A673 (cell line): ENCODE measurements at regions not wholly inside any gene's neighbourhood (a gene's known extent, or its start where the extent isn't known, plus 50 kb on each side); places are given as distances from the start of the nearest gene placed in this dataset.

Source experiments
- BruUV-seq: library from RNA; stranded (reverse); fragments of 400-500 nt; replicated peaks from 2 replicates; lab custom pipeline; 2021; lab: Mats Ljungman, UMichigan
- CTCF ChIA-PET: fragments of 300-600 bp; sonication (Branson Sonifier 250); formaldehyde crosslinking; loops from one replicate; lab custom pipeline; 2022; ENCODE audit warnings: antibody characterized with exemption; lab: Charles Lee
- POLR2A ChIA-PET: fragments of 300-600 bp; sonication (Branson Sonifier 250); formaldehyde crosslinking; loops from one replicate; lab custom pipeline; 2022; ENCODE audit warnings: antibody characterized with exemption; ENCODE audit not compliant: low non-redundant PET; lab: Charles Lee
- DNase-seq: peaks from one replicate; pipeline ENCODE4 v3.0.0-alpha.2; 2015; ENCODE audit warnings: low spot score
- H3K27ac ChIP-seq: fragments of 200-600 bp; sonication (generic); 2 replicates; pipeline ENCODE4 v1.5.1; 2016; ENCODE audit warnings: mixed run types, low read depth, mild to moderate bottlenecking, mixed read lengths, antibody characterized with exemption, low read length; ENCODE audit not compliant: poor library complexity, severe bottlenecking
- H3K27me3 ChIP-seq: fragments of 200-600 bp; sonication (generic); replicated peaks from 2 replicates; pipeline ENCODE4 v1.6.1; 2017; ENCODE audit warnings: mixed run types, low read depth, mild to moderate bottlenecking, mixed read lengths, antibody characterized with exemption, low read length; ENCODE audit not compliant: insufficient read depth, poor library complexity
- H3K36me3 ChIP-seq: fragments of 200-600 bp; sonication (generic); 2 replicates; pipeline ENCODE4 v1.6.1; 2016; ENCODE audit warnings: mixed run types, mild to moderate bottlenecking, mixed read lengths, antibody characterized with exemption, low read length; ENCODE audit not compliant: insufficient read depth, poor library complexity, severe bottlenecking
- H3K4me1 ChIP-seq: fragments of 200-600 bp; sonication (generic); 2 replicates; pipeline ENCODE4 v1.6.1; 2017; ENCODE audit warnings: mixed run types, mild to moderate bottlenecking, mixed read lengths, antibody characterized with exemption, low read length; ENCODE audit not compliant: insufficient read depth, poor library complexity, severe bottlenecking
- H3K4me3 ChIP-seq: fragments of 200-600 bp; sonication (generic); 2 replicates; pipeline ENCODE4 v1.5.1; 2016; ENCODE audit warnings: low read depth, mixed run types, mild to moderate bottlenecking, mixed read lengths, low read length; ENCODE audit not compliant: poor library complexity, severe bottlenecking
- H3K9me3 ChIP-seq: fragments of 200-600 bp; sonication (generic); 2 replicates; pipeline ENCODE4 v1.6.1; 2016; ENCODE audit warnings: mixed run types, low read depth, mild to moderate bottlenecking, mixed read lengths, antibody characterized with exemption, low read length; ENCODE audit not compliant: poor library complexity, severe bottlenecking
- CTCF ChIP-seq: fragments of 300-800, 200-600 bp; sonication (generic); conservative IDR thresholded peaks from 2 replicates; pipeline ENCODE4 v1.5.1; 2017; ENCODE audit warnings: low read depth, mild to moderate bottlenecking, antibody characterized with exemption, low read length, moderate library complexity, mixed read lengths
- EZH2 ChIP-seq: fragments of 200-600 bp; sonication (generic); IDR thresholded peaks from 2 replicates; pipeline ENCODE4 v1.6.1; 2017; ENCODE audit warnings: borderline replicate concordance, low read depth, mild to moderate bottlenecking, mixed read lengths, antibody characterized with exemption, low read length; ENCODE audit not compliant: poor library complexity, severe bottlenecking
- intact Hi-C: fragments of 100-400 bp; cut with micrococcal nuclease; formaldehyde crosslinking; loops from one replicate; pipeline ENCODE4 v1.10.0; 2022; ENCODE audit not compliant: unreplicated experiment

- no TSS peak for BruUV-seq
- H3K27me3 ChIP-seq = no peaks in the 10 kb centered on the region
- TF ChIP-seq CTCF (no peak), EZH2 (no peak)
- POLR2A ChIA-PET = no interaction called here
- no peaks in the 10 kb centered on the region for H3K4me1 ChIP-seq
- no peak overlapping the region for H3K27ac ChIP-seq
- intact Hi-C loops = no loop called here
- no peaks in the 10 kb centered on the region for H3K36me3 ChIP-seq
- no peak overlapping the region for H3K4me3 ChIP-seq
- CTCF ChIA-PET = no interaction called here
- no peak for DNase-seq
- H3K9me3 ChIP-seq = no peaks in the 10 kb centered on the region
Observed at GRCh38 chr2:103876611-103877010, 977.3 kb upstream of the POU3F3 start.

- Histone ChIP-seq H3K27me3 (no peaks in the 10 kb centered on the region), H3K27ac (no peak overlapping the region), H3K4me1 (no peaks in the 10 kb centered on the region), H3K4me3 (no peak overlapping the region), H3K9me3 (no peaks in the 10 kb centered on the region), H3K36me3 (no peaks in the 10 kb centered on the region)
- no peak for DNase-seq
- TF ChIP-seq CTCF (no peak), EZH2 (no peak)
- POLR2A ChIA-PET = no interaction called here
- intact Hi-C loops = no loop called here
- CTCF ChIA-PET = no interaction called here
- no TSS peak for BruUV-seq
Observed at GRCh38 chr2:103879101-103879500, 974.8 kb upstream of the POU3F3 start.

GRCh38 chr2:103880081-103880834, 973.7 kb upstream of the POU3F3 start:
- Histone ChIP-seq H3K27ac (no peak overlapping the region), H3K4me1 (no peaks in the 10 kb centered on the region), H3K27me3 (no peaks in the 10 kb centered on the region), H3K36me3 (no peaks in the 10 kb centered on the region), H3K4me3 (no peak overlapping the region), H3K9me3 (no peaks in the 10 kb centered on the region)
- intact Hi-C loops = no loop called here
- BruUV-seq = no TSS peak
- CTCF ChIA-PET = no interaction called here
- POLR2A ChIA-PET = no interaction called here
- no peak for TF ChIP-seq EZH2
- no peak for TF ChIP-seq CTCF
- no peak for DNase-seq
